GM12865 (cell line): ENCODE measurements at regions not wholly inside any gene's neighbourhood (a gene's known extent, or its start where the extent isn't known, plus 50 kb on each side); places are given as distances from the start of the nearest gene placed in this dataset.
"Not testable (repeated sequence)": the region's sequence is repeated elsewhere in the genome, so short reads cannot be mapped to it uniquely, and the experiment has no call there.

Source experiments
- DNase-seq: peaks from one replicate; pipeline ENCODE4 v3.0.0; 2010; ENCODE audit warnings: low read depth
- H3K4me3 ChIP-seq: 2 replicates; pipeline ENCODE4 v1.5.1; 2011; ENCODE audit warnings: mild to moderate bottlenecking, low read depth, low read length, control low read depth
- CTCF ChIP-seq: IDR thresholded peaks from 2 replicates; pipeline ENCODE4 v1.5.1; 2011; ENCODE audit warnings: low read length, control low read depth, low read depth, inconsistent platforms; ENCODE audit not compliant: insufficient read depth; ENCODE audit errors: missing control alignments

GRCh38 chr6:49326347-49326746 lies 136.7 kb downstream of the MMUT start:
- TF ChIP-seq CTCF: no peak
- no peak overlapping the region for H3K4me3 ChIP-seq
- DNase-seq: no peak

- no peak for TF ChIP-seq CTCF
- H3K4me3 ChIP-seq: no peak overlapping the region
- DNase-seq: no peak
These were observed 137.2 kb downstream of the MMUT start for GRCh38 chr6:49325891-49326290.

- H3K4me3 ChIP-seq: no peak overlapping the region
- no peak for DNase-seq
- TF ChIP-seq CTCF: no peak
These were observed 140.2 kb downstream of the MMUT start for GRCh38 chr6:49322861-49323260.

- no peak for DNase-seq
- no peak for TF ChIP-seq CTCF
- H3K4me3 ChIP-seq: no peak overlapping the region
These were observed 141.4 kb downstream of the MMUT start for GRCh38 chr6:49321561-49322072.

- no peak for TF ChIP-seq CTCF
- no peak overlapping the region for H3K4me3 ChIP-seq
- no peak for DNase-seq
These were observed 158.0 kb downstream of the MMUT start for GRCh38 chr6:49305010-49305409.

- not testable (repeated sequence) for DNase-seq, H3K4me3 ChIP-seq
These were observed 158.7 kb downstream of the MMUT start for GRCh38 chr6:49304393-49304792.

GRCh38 chr6:49300911-49301310 lies 162.1 kb downstream of the MMUT start:
- no peak overlapping the region for H3K4me3 ChIP-seq
- TF ChIP-seq CTCF: no peak

GRCh38 chr6:49300443-49300842 lies 162.6 kb downstream of the MMUT start:
- DNase-seq: no peak
- no peak for TF ChIP-seq CTCF
- H3K4me3 ChIP-seq: no peak overlapping the region

More at GRCh38 chr6:49300911-49301310, 162.1 kb downstream of the MMUT start:
- DNase-seq: no peak
